Gastrocnemius medialis (tissue), 4 donors: ENCODE measurements at regions not wholly inside any gene's neighbourhood (a gene's known extent, or its start where the extent isn't known, plus 50 kb on each side); places are given as distances from the start of the nearest gene placed in this dataset.

Experiments
- ATAC-seq, 2 donors: fragments of 150-250 bp; one replicate each; pipeline ENCODE4 v1.9.1; 2016
- DNase-seq, 2 donors: peaks; one replicate each; pipeline ENCODE4 v3.0.0-alpha.2; 2019
- H3K27ac ChIP-seq, 4 donors: fragments of 200-600 bp; sonication (generic); 1 replicate in 1 of 4; 2 replicates in 3 of 4; pipeline ENCODE4 v1.5.1; 2016 to 2018; ENCODE audit warnings: mild to moderate bottlenecking in 2 of 4, moderate library complexity in 1 of 4
- H3K27me3 ChIP-seq, 3 donors: fragments of 200-600 bp; sonication (generic) in 2 of 3; 1 replicate in 1 of 3; 2 replicates in 2 of 3; pipeline versions ENCODE4 v1.5.1 to v1.6.0; 2016 to 2019; ENCODE audit warnings: mild to moderate bottlenecking in 1 of 3, moderate library complexity in 1 of 3
- H3K36me3 ChIP-seq, 2 donors: fragments of 200-600 bp; sonication (generic) in 1 of 2; one replicate each; pipeline ENCODE4 v1.5.1; 2017 to 2018
- H3K4me1 ChIP-seq, 2 donors: fragments of 200-600 bp; sonication (generic) in 1 of 2; one replicate each; pipeline ENCODE4 v1.5.1; 2016 to 2017; ENCODE audit warnings: mild to moderate bottlenecking in 2 of 2
- H3K4me3 ChIP-seq, 4 donors: fragments of 200-600 bp; sonication (generic) in 3 of 4; 1 replicate in 1 of 4; 2 replicates in 3 of 4; pipeline ENCODE4 v1.5.1; 2016 to 2019; ENCODE audit warnings: mild to moderate bottlenecking in 2 of 4
- H3K9me3 ChIP-seq, 3 donors: fragments of 200-600 bp; sonication (generic) in 2 of 3; 1 replicate in 1 of 3; 2 replicates in 2 of 3; pipeline ENCODE4 v1.5.1; 2016 to 2019
- POLR2A ChIP-seq, 2 donors: fragments of 450-650 bp; IDR thresholded peaks; one replicate each; pipeline ENCODE4 v1.6.1; 2017; ENCODE audit warnings: antibody characterized with exemption in 2 of 2, mild to moderate bottlenecking in 2 of 2, moderate library complexity in 2 of 2
- in situ Hi-C, 4 donors: fragments of 200-750 bp; cut with MboI; loops; one replicate each; pipeline versions ENCODE4 v1.15.0 to v1.8.0; 2017; ENCODE audit warnings: low sequenced_read_pairs in 4 of 4
- intact Hi-C: fragments of 100-400 bp; cut with DNase I; formaldehyde crosslinking; loops from one replicate; pipeline ENCODE4 v1.15.1; 2023; ENCODE audit warnings: low total_unique reads
- TF ChIP-seq, protein P1 (sequence below), 5 experiments: fragments of 450-650 bp in 3 of 5; fragments of 200-600 bp in 2 of 5; sonication (generic) in 2 of 5; IDR thresholded peaks in 4 of 5; conservative IDR thresholded peaks in 1 of 5; 1 replicate in 4 of 5; 2 replicates in 1 of 5; pipeline ENCODE4 v1.5.1; 2016 to 2019; ENCODE audit warnings: antibody characterized with exemption in 5 of 5, mild to moderate bottlenecking in 3 of 5, moderate library complexity in 3 of 5

DNA sequence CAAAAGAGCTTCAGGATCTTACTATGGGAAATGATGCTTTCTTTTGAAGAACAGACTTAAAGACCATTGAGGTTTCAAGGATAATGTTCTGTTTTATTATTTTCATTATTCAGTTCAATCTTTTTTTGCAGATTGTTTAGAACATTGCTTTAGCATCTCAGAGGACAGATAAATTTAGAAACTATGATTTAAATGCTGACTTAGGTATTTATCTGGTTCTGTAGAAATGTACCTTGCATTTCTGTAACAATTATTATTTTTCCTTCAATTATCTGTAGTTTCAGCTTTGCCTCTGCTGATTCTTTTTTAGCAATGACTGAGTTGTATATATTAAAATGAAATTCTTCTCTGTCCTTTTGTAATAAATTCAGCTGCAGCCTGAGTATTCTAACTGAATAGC, 205.4 kb upstream of the PCSK2 start:
- DNase-seq (no peak), ATAC-seq (no peak)
- intact Hi-C loops (no loop called here), in situ Hi-C loops (no loop called here)
- no peaks in the 10 kb centered on the region for H3K27me3 ChIP-seq
- no peak overlapping the region for H3K4me3 ChIP-seq
- TF ChIP-seq, protein P1, sequence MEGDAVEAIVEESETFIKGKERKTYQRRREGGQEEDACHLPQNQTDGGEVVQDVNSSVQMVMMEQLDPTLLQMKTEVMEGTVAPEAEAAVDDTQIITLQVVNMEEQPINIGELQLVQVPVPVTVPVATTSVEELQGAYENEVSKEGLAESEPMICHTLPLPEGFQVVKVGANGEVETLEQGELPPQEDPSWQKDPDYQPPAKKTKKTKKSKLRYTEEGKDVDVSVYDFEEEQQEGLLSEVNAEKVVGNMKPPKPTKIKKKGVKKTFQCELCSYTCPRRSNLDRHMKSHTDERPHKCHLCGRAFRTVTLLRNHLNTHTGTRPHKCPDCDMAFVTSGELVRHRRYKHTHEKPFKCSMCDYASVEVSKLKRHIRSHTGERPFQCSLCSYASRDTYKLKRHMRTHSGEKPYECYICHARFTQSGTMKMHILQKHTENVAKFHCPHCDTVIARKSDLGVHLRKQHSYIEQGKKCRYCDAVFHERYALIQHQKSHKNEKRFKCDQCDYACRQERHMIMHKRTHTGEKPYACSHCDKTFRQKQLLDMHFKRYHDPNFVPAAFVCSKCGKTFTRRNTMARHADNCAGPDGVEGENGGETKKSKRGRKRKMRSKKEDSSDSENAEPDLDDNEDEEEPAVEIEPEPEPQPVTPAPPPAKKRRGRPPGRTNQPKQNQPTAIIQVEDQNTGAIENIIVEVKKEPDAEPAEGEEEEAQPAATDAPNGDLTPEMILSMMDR (IDR thresholded peaks at IDR 0.05 in 4 of 5, conservative IDR thresholded peaks at IDR 0.05 in 1 of 5), result no peak
- no peak for TF ChIP-seq POLR2A (IDR thresholded peaks at IDR 0.05)
- no peaks in the 10 kb centered on the region for H3K36me3 ChIP-seq
- H3K27ac ChIP-seq, result no peak overlapping the region
- no peaks in the 10 kb centered on the region for H3K9me3 ChIP-seq
- no peaks in the 10 kb centered on the region for H3K4me1 ChIP-seq

DNA sequence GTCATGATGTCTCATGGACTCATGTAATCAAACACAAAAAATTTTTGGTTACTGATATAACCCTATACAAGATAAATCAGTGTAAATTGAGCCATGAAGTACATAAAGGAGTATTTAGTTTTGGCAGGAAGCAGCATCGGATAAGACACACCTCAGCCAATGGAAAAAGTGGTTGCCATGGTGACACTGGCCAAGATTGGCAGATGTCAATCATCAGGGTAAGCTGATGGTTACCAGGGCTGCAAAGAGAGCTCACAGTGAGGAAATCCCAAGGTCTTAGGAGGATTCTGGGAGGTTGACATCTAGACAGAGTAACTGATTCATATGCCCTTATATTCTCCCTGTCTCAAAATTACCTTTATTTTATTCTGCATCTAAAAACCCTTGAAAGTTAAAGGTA, 203.8 kb upstream of the PCSK2 start:
- no peaks in the 10 kb centered on the region for H3K36me3 ChIP-seq
- H3K9me3 ChIP-seq, result no peaks in the 10 kb centered on the region
- intact Hi-C loops, result no loop called here
- no peak for ATAC-seq
- in situ Hi-C loops, result no loop called here
- no peaks in the 10 kb centered on the region for H3K27me3 ChIP-seq
- no peak for DNase-seq
- H3K4me1 ChIP-seq, result no peaks in the 10 kb centered on the region
- TF ChIP-seq POLR2A (IDR thresholded peaks at IDR 0.05), result no peak
- TF ChIP-seq, protein P1 (IDR thresholded peaks at IDR 0.05 in 4 of 5, conservative IDR thresholded peaks at IDR 0.05 in 1 of 5), result no peak
- no peak overlapping the region for H3K27ac ChIP-seq
- no peak overlapping the region for H3K4me3 ChIP-seq

DNA sequence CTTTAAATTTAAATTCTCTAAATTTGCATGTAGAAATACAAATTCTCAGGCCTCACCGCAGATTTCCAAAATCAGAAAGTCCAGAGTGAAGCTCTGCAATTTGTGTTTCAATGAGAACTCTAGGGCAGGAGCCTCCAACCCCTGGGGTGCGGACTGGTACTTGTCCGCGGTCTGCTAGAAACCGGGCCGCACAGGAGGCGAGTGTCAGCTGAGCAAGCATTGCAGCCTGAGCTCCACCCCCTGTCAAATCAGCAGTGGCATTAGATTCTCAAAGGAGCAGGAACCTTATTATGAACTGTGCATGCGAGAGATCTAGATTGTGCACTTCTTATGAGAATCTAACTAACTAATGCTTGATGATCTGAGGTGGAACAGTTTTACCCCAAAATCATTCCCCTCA, 203.0 kb upstream of the PCSK2 start:
- in situ Hi-C loops, result no loop called here
- DNase-seq (no peak), ATAC-seq (no peak)

DNA sequence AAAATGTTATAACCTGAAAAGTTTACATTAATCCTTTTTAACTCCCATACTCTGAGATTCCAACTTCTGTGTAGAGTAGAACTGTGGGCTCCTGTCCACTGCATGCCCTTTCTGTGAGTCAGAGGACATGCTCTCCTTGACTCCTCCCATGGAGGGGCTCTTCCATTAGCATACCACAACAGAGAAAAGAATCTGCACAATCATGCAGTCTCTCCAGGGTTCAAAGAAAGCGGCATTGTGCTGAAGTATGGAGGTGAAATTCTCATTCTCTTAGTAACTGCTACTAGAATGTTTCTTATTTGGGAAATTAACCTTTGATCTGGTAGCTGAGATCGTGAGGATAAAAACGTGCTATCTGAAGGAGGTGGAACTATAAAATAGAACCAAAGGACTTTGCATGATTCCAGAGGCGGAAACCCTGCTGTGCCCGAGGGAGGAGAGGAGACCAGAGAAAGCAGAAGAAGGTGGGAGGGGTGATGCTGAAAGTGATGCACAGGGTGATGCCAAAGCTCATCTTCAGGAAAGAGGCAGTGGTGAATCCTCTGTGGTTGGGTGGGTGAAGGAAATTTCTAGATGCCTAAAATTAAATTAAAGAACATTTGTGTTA, 202.2 kb upstream of the PCSK2 start:
- Histone ChIP-seq H3K4me3 (no peak overlapping the region), H3K27me3 (no peaks in the 10 kb centered on the region), H3K27ac (no peak overlapping the region), H3K36me3 (no peaks in the 10 kb centered on the region), H3K9me3 (no peaks in the 10 kb centered on the region), H3K4me1 (no peaks in the 10 kb centered on the region)
- intact Hi-C loops (no loop called here), in situ Hi-C loops (no loop called here)
- no peak for TF ChIP-seq POLR2A (IDR thresholded peaks at IDR 0.05)
- TF ChIP-seq, protein P1 (IDR thresholded peaks at IDR 0.05 in 4 of 5, conservative IDR thresholded peaks at IDR 0.05 in 1 of 5), result no peak
- DNase-seq (no peak), ATAC-seq (no peak)

More for the DNA sequence above, 203.0 kb upstream of the PCSK2 start:
- H3K27me3 ChIP-seq, result no peaks in the 10 kb centered on the region
- intact Hi-C loops, result no loop called here
- H3K27ac ChIP-seq, result no peak overlapping the region
- H3K4me1 ChIP-seq, result no peaks in the 10 kb centered on the region
- H3K36me3 ChIP-seq, result no peaks in the 10 kb centered on the region
- H3K4me3 ChIP-seq, result no peak overlapping the region
- no peak for TF ChIP-seq POLR2A (IDR thresholded peaks at IDR 0.05)
- TF ChIP-seq, protein P1 (IDR thresholded peaks at IDR 0.05 in 4 of 5, conservative IDR thresholded peaks at IDR 0.05 in 1 of 5), result no peak
- no peaks in the 10 kb centered on the region for H3K9me3 ChIP-seq

DNA sequence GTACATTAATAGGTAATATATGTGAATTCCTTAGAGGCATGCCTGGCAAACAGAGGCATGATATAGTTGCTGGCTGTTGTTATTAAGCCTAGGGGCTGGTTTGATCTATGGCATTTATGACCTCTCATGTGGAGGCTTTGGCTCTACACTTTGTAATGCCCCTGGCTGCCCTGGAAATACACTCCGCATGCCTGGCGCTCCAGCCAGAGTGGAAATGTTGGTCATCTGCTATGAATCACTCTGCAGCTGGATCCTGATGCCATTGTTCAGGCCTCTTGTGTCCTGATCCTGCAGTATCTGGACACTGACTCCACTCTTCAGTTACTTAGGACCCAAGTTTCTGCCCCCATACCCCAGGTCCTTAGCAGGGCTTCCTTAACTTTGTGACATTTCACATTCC, 200.5 kb upstream of the PCSK2 start:
- Histone ChIP-seq H3K9me3 (no peaks in the 10 kb centered on the region), H3K4me3 (no peak overlapping the region), H3K27ac (no peak overlapping the region), H3K36me3 (no peaks in the 10 kb centered on the region), H3K4me1 (no peaks in the 10 kb centered on the region), H3K27me3 (no peaks in the 10 kb centered on the region)
- ATAC-seq (no peak), DNase-seq (no peak)
- in situ Hi-C loops, result no loop called here
- TF ChIP-seq POLR2A (IDR thresholded peaks at IDR 0.05), result no peak
- TF ChIP-seq, protein P1 (IDR thresholded peaks at IDR 0.05 in 4 of 5, conservative IDR thresholded peaks at IDR 0.05 in 1 of 5), result no peak
- intact Hi-C loops, result no loop called here
